Loucy (cell line): ENCODE measurements at regions not wholly inside any gene's neighbourhood (a gene's known extent, or its start where the extent isn't known, plus 50 kb on each side); places are given as distances from the start of the nearest gene placed in this dataset.

Experiments used
- H2AFZ ChIP-seq: fragments of 200-600 bp; sonication (generic); 2 replicates; pipeline ENCODE4 v1.6.0; 2016; ENCODE audit warnings: antibody characterized with exemption, mild to moderate bottlenecking, low read length, moderate library complexity
- H3F3A ChIP-seq: fragments of 200-600 bp; 2 replicates; pipeline ENCODE4 v1.6.0; 2016; ENCODE audit warnings: antibody characterized with exemption, low read depth, mild to moderate bottlenecking
- H3K27me3 ChIP-seq: fragments of 200-600 bp; sonication (generic); 2 replicates; pipeline ENCODE4 v1.6.1; 2014; ENCODE audit warnings: low read length, mild to moderate bottlenecking; ENCODE audit not compliant: insufficient read depth, poor library complexity, severe bottlenecking
- H3K36me3 ChIP-seq: fragments of 200-600 bp; sonication (generic); 2 replicates; pipeline ENCODE4 v1.6.1; 2016; ENCODE audit warnings: low read length; ENCODE audit not compliant: insufficient read depth
- H3K4me1 ChIP-seq: fragments of 200-600 bp; sonication (generic); 2 replicates; pipeline ENCODE4 v1.5.1; 2014; ENCODE audit warnings: low read length, mild to moderate bottlenecking; ENCODE audit not compliant: insufficient read depth, poor library complexity, severe bottlenecking
- H3K4me2 ChIP-seq: fragments of 200-600 bp; sonication (generic); 2 replicates; pipeline ENCODE4 v1.6.0; 2014; ENCODE audit warnings: antibody characterized with exemption, low read length, low read depth, mild to moderate bottlenecking; ENCODE audit not compliant: poor library complexity, severe bottlenecking
- H3K4me3 ChIP-seq: fragments of 200-600 bp; sonication (generic); 2 replicates; pipeline ENCODE4 v1.5.1; 2014; ENCODE audit warnings: low read length, mild to moderate bottlenecking, mixed read lengths; ENCODE audit not compliant: poor library complexity, severe bottlenecking
- H3K79me2 ChIP-seq: fragments of 200-600 bp; sonication (generic); 2 replicates; pipeline ENCODE4 v1.6.1; 2014; ENCODE audit warnings: low read length; ENCODE audit not compliant: insufficient read depth
- H3K9ac ChIP-seq: fragments of 200-600 bp; sonication (generic); 2 replicates; pipeline ENCODE4 v1.6.0; 2014; ENCODE audit warnings: mild to moderate bottlenecking, low read depth, low read length, moderate library complexity; ENCODE audit not compliant: poor library complexity, severe bottlenecking
- H3K9me2 ChIP-seq: fragments of 200-600 bp; sonication (generic); replicated peaks from 2 replicates; pipeline ENCODE4 v1.6.1; 2016; ENCODE audit warnings: low read depth, low read length, mixed read lengths
- H3K9me3 ChIP-seq: fragments of 200-600 bp; sonication (generic); 2 replicates; pipeline ENCODE4 v1.6.1; 2014; ENCODE audit warnings: mild to moderate bottlenecking, antibody characterized with exemption, low read length, low read depth; ENCODE audit not compliant: insufficient read depth
- H4K20me1 ChIP-seq: fragments of 200-600 bp; sonication (generic); 2 replicates; pipeline ENCODE4 v1.6.0; 2014; ENCODE audit warnings: antibody characterized with exemption, low read length, mild to moderate bottlenecking; ENCODE audit not compliant: insufficient read depth, poor library complexity, severe bottlenecking
- EZH2phosphoT487 ChIP-seq: fragments of 200-600 bp; IDR thresholded peaks from 2 replicates; pipeline ENCODE4 v1.6.1; 2018; ENCODE audit warnings: antibody characterized with exemption, mild to moderate bottlenecking, moderate library complexity, borderline replicate concordance
- TF ChIP-seq, protein P1 (sequence below): fragments of 200-600 bp; sonication (generic); conservative IDR thresholded peaks from 2 replicates; pipeline ENCODE4 v1.5.1; 2014; ENCODE audit warnings: mild to moderate bottlenecking, antibody characterized with exemption, low read length

DNA sequence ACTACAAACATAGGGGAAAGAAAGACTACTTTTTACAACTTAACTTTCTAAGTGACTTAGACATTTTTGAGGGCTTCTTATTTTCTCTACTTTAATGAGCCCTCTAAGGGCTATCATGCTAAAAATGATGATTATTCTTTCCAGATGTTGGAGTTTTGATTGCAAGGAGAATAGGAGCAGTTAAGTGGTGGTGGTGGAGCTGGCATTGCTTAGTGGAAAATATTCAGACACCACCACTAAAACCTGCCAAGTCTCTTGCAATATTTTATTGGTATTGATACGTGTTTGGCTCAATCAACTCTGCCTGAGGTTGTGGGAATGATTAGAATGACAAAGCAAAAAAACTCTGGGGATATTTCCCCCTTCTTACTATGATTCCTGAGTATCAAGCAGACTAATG, 82.6 kb upstream of the PTGFR start:
- Histone ChIP-seq H4K20me1 (no peaks in the 10 kb centered on the region), H3K79me2 (no peaks in the 10 kb centered on the region), H3K4me1 (no peaks in the 10 kb centered on the region), H3F3A (no peaks in the 10 kb centered on the region), H3K36me3 (no peaks in the 10 kb centered on the region), H3K27me3 (no peaks in the 10 kb centered on the region), H3K9me3 (peaks cover 3% of the 10 kb centered on the region; the same call in 1 of the 2 replicates), H2AFZ (no peak overlapping the region), H3K4me2 (no peak overlapping the region), H3K4me3 (no peak overlapping the region), H3K9ac (no peak overlapping the region), H3K9me2 (no peaks in the 10 kb centered on the region)
- TF ChIP-seq EZH2phosphoT487, result no peak
- TF ChIP-seq, protein P1, sequence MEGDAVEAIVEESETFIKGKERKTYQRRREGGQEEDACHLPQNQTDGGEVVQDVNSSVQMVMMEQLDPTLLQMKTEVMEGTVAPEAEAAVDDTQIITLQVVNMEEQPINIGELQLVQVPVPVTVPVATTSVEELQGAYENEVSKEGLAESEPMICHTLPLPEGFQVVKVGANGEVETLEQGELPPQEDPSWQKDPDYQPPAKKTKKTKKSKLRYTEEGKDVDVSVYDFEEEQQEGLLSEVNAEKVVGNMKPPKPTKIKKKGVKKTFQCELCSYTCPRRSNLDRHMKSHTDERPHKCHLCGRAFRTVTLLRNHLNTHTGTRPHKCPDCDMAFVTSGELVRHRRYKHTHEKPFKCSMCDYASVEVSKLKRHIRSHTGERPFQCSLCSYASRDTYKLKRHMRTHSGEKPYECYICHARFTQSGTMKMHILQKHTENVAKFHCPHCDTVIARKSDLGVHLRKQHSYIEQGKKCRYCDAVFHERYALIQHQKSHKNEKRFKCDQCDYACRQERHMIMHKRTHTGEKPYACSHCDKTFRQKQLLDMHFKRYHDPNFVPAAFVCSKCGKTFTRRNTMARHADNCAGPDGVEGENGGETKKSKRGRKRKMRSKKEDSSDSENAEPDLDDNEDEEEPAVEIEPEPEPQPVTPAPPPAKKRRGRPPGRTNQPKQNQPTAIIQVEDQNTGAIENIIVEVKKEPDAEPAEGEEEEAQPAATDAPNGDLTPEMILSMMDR, result no peak

DNA sequence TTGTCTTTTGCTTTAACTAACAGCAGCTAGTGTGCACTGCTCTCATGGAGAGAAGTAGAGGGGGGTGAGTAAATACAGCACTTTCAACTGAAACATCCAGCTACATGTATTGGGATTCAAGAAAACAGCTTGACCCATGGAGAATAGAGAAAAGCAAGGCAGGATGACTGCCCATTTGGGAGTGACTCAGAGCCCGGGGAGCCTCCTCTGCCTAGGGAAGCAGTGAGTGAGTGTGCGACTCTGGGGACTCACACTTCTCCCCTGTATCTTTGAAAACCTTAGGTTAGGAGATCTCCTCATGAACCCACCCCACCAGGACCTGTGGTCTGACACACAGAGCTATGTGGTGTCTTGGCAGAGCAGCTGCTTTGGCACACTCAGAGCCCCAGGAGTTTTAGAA, 82.0 kb upstream of the PTGFR start:
- Histone ChIP-seq H3K79me2 (no peaks in the 10 kb centered on the region), H3K4me3 (no peak overlapping the region), H4K20me1 (no peaks in the 10 kb centered on the region), H3K4me1 (no peaks in the 10 kb centered on the region), H3K9me3 (peaks cover 3% of the 10 kb centered on the region; the same call in 1 of the 2 replicates), H3K27me3 (no peaks in the 10 kb centered on the region), H3K36me3 (no peaks in the 10 kb centered on the region), H3K4me2 (no peak overlapping the region), H2AFZ (no peak overlapping the region), H3K9ac (no peak overlapping the region), H3K9me2 (no peaks in the 10 kb centered on the region), H3F3A (no peaks in the 10 kb centered on the region)
- no peak for TF ChIP-seq EZH2phosphoT487
- TF ChIP-seq, protein P1, result no peak

DNA sequence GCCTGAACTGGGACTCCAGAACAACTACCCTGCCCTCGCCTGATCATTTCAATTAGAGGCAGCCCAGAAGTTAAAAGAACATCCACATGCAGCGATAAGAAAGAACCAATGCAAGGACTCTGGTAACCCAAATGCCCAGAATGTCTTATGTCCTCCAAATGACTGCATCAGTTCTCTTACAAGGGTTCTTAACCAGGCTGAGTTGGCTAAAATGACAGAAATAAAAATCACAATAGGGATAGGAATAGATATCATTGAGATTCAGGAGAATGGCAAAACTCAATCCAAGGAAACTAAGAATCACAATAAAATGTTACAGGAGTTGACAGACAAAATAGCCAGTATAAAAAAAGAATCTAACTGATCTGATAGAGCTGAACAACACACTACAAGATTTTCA, 80.1 kb upstream of the PTGFR start:
- no peak overlapping the region for H2AFZ ChIP-seq
- no peaks in the 10 kb centered on the region for H3K9me2 ChIP-seq
- TF ChIP-seq, protein P1, result no peak
- TF ChIP-seq EZH2phosphoT487, result no peak
- H3K9me3 ChIP-seq, result peaks cover 3% of the 10 kb centered on the region; the same call in 1 of the 2 replicates
- no peaks in the 10 kb centered on the region for H3K36me3 ChIP-seq
- H3K4me3 ChIP-seq, result no peak overlapping the region
- no peak overlapping the region for H3K4me2 ChIP-seq
- no peaks in the 10 kb centered on the region for H4K20me1 ChIP-seq
- no peak overlapping the region for H3K9ac ChIP-seq
- H3F3A ChIP-seq, result no peaks in the 10 kb centered on the region
- no peaks in the 10 kb centered on the region for H3K4me1 ChIP-seq
- no peaks in the 10 kb centered on the region for H3K27me3 ChIP-seq
- no peaks in the 10 kb centered on the region for H3K79me2 ChIP-seq
